ENCODE measurements at regions not wholly inside any gene's neighbourhood (a gene's known extent, or its start where the extent isn't known, plus 50 kb on each side); places are given as distances from the start of the nearest gene placed in this dataset.

- H3K27ac Mint-ChIP-seq: no peak overlapping the region
- H3K4me3 Mint-ChIP-seq: no peak overlapping the region
- H3K27me3 Mint-ChIP-seq: no peaks in the 10 kb centered on the region
- peaks cover 4 to 12% (median 10%) of the 10 kb centered on the region in 3 donors for H3K9me3 Mint-ChIP-seq
- H3K36me3 Mint-ChIP-seq: no peaks in the 10 kb centered on the region
- H3K4me1 Mint-ChIP-seq: no peaks in the 10 kb centered on the region
These were observed 98.7 kb upstream of the SCN7A start for GRCh38 chr2:166592750-166593149.

- Mint-ChIP-seq H3K9me3 (peaks cover 0 to 5% (median 3%) of the 10 kb centered on the region in 3 donors), H3K4me3 (no peak overlapping the region), H3K4me1 (no peaks in the 10 kb centered on the region), H3K27ac (no peak overlapping the region), H3K36me3 (no peaks in the 10 kb centered on the region), H3K27me3 (no peaks in the 10 kb centered on the region)
These were observed 97.2 kb upstream of the SCN7A start for GRCh38 chr2:166591226-166591625.

- H3K9me3 Mint-ChIP-seq: no peaks in the 10 kb centered on the region
- no peak overlapping the region for H3K27ac Mint-ChIP-seq
- H3K4me1 Mint-ChIP-seq: no peaks in the 10 kb centered on the region
- H3K4me3 Mint-ChIP-seq: no peak overlapping the region
- H3K36me3 Mint-ChIP-seq: no peaks in the 10 kb centered on the region
- H3K27me3 Mint-ChIP-seq: no peaks in the 10 kb centered on the region
These were observed 79.3 kb upstream of the SCN7A start for GRCh38 chr2:166573391-166573790.

GRCh38 chr2:166572937-166573336, 78.9 kb upstream of the SCN7A start:
- Mint-ChIP-seq H3K9me3 (no peaks in the 10 kb centered on the region), H3K4me3 (no peak overlapping the region), H3K36me3 (no peaks in the 10 kb centered on the region), H3K27me3 (no peaks in the 10 kb centered on the region), H3K27ac (no peak overlapping the region), H3K4me1 (no peaks in the 10 kb centered on the region)

GRCh38 chr2:166568409-166568808, 74.4 kb upstream of the SCN7A start:
- Mint-ChIP-seq H3K27ac (no peak overlapping the region), H3K4me1 (no peaks in the 10 kb centered on the region), H3K36me3 (no peaks in the 10 kb centered on the region), H3K4me3 (no peak overlapping the region), H3K27me3 (no peaks in the 10 kb centered on the region), H3K9me3 (peaks cover 0 to 4% (median 2%) of the 10 kb centered on the region in 3 donors)

GRCh38 chr2:166565501-166565900, 71.5 kb upstream of the SCN7A start:
- H3K36me3 Mint-ChIP-seq: no peaks in the 10 kb centered on the region

GRCh38 chr2:166563894-166564293, 69.8 kb upstream of the SCN7A start:
- H3K4me1 Mint-ChIP-seq: no peaks in the 10 kb centered on the region
- peaks cover 0 to 4% (median 2%) of the 10 kb centered on the region in 3 donors for H3K9me3 Mint-ChIP-seq
- no peak overlapping the region for H3K4me3 Mint-ChIP-seq
- no peaks in the 10 kb centered on the region for H3K36me3 Mint-ChIP-seq
- H3K27me3 Mint-ChIP-seq: no peaks in the 10 kb centered on the region
- H3K27ac Mint-ChIP-seq: no peak overlapping the region

More at GRCh38 chr2:166565501-166565900, 71.5 kb upstream of the SCN7A start:
- H3K4me1 Mint-ChIP-seq: no peaks in the 10 kb centered on the region
- no peak overlapping the region for H3K4me3 Mint-ChIP-seq
- H3K27me3 Mint-ChIP-seq: no peaks in the 10 kb centered on the region
- H3K27ac Mint-ChIP-seq: no peak overlapping the region
- peaks cover 0 to 4% (median 2%) of the 10 kb centered on the region in 3 donors for H3K9me3 Mint-ChIP-seq

- H3K4me3 Mint-ChIP-seq: no peak overlapping the region
- H3K27ac Mint-ChIP-seq: no peak overlapping the region
- H3K36me3 Mint-ChIP-seq: no peaks in the 10 kb centered on the region
These were observed 66.0 kb upstream of the SCN7A start for GRCh38 chr2:166560022-166560421.

GRCh38 chr2:166550923-166551322, 56.9 kb upstream of the SCN7A start:
- Mint-ChIP-seq H3K36me3 (no peaks in the 10 kb centered on the region), H3K27ac (no peak overlapping the region), H3K9me3 (peaks cover 0 to 4% (median 2%) of the 10 kb centered on the region in 3 donors), H3K27me3 (no peaks in the 10 kb centered on the region), H3K4me3 (no peak overlapping the region), H3K4me1 (no peaks in the 10 kb centered on the region)

More at GRCh38 chr2:166560022-166560421, 66.0 kb upstream of the SCN7A start:
- H3K27me3 Mint-ChIP-seq: no peaks in the 10 kb centered on the region
- no peaks in the 10 kb centered on the region for H3K4me1 Mint-ChIP-seq
- peaks cover 0 to 4% (median 2%) of the 10 kb centered on the region in 3 donors for H3K9me3 Mint-ChIP-seq

- H3K4me3 Mint-ChIP-seq: no peak overlapping the region
- H3K27ac Mint-ChIP-seq: no peak overlapping the region
- H3K9me3 Mint-ChIP-seq: no peaks in the 10 kb centered on the region
- H3K36me3 Mint-ChIP-seq: no peaks in the 10 kb centered on the region
- H3K27me3 Mint-ChIP-seq: no peaks in the 10 kb centered on the region
- no peaks in the 10 kb centered on the region for H3K4me1 Mint-ChIP-seq
These were observed 51.4 kb upstream of the SCN7A start for GRCh38 chr2:166545473-166545872.

Data from IgD-negative memory B cell (primary cell).